UCSD-AML1 (cell line): ENCODE measurements at regions not wholly inside any gene's neighbourhood (a gene's known extent, or its start where the extent isn't known, plus 50 kb on each side); places are given as distances from the start of the nearest gene placed in this dataset.
A peak's percentile ranks its signal among the peaks of the same experiment; 100 is the strongest.

ENCODE experiments used
- DNase-seq: peaks from one replicate; lab custom pipeline; 2025; ENCODE audit not compliant: unreplicated experiment; lab: John Stamatoyannopoulos, UW

DNA sequence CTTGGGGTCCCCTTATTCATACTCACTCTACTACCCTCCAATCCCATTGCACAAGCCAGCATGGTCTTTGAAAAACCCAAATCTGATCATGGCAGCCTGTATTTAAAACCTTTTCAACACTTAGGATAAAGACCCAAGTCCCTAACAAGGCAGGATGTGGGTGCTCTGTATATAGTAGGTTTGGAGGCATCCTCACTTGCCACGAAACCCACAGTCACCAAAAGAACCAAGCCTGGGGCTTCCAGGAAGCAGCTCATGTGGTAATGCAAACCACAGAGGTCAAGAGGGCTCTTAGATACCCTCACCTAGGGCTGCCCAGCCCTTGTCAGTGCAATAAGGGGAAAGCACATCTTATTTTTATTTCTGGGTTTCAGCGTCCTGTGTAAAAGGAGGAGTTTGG is 218.6 kb upstream of the ASIC2 start:
- no peak for DNase-seq

DNA sequence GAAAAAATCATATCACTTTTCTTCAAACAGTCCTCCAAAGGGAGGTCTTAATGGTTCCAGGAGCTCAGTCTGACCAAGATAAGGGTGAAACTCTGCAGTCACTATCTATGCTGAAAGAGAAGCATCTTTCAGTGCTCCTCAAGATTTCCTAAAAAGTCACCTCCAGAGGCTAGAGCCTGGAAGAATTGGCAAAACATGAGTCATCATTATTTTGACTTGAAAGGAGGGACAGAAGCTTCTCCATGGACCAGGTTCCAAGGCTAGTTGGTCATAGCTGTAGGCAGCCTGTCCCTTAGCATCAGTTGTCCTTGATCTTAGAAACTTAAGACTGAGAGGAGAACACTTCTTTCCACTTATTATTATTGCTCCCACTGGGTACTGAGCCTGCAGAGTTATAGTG is 219.0 kb upstream of the ASIC2 start:
- DNase-seq = no peak

GRCh38 chr17:33513769-33514168 is 220.7 kb upstream of the ASIC2 start:
- DNase-seq = no peak

DNA sequence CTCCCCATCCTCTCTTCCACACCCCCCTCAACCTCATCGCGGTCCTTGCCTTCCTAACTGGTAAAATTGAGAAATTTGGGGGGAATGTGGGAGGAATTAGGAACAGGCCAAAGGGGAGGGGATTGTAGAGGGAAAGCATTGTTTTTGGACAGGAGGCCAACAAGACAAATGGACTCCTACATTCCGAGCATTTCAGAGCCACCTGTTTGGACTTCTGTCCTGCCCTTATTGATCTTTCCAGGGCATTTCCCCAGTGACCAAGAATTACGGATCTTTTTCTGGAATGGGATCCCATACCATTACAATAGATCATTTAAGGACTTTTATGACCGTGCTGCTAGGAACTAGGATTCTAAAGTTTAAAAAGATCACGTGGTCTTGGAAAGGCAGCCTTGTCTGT is 221.3 kb upstream of the ASIC2 start:
- no peak for DNase-seq

DNA sequence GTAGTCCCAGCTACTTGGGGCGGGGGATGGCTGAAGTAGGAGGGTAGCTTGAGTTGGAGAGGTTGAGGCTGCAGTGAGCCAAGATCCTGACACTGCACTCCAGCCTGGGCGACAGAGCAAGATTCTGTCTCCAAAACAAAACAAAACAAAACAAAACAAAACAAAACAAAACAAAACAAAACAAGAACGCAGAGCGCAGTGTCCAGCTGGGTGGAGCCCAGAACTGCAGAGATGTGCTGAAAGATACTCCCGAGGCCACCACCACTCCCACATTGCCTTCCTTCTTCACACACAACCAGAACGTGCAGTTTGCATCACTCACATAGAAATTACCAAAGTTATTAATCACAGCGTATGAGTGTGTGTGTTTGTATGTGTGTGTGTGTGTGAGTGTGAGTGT is 222.9 kb upstream of the ASIC2 start:
- no peak for DNase-seq

GRCh38 chr17:33516645-33517044 is 223.6 kb upstream of the ASIC2 start:
- DNase-seq = no peak

GRCh38 chr17:33517746-33518145 is 224.7 kb upstream of the ASIC2 start:
- DNase-seq = no peak

- no peak for DNase-seq
Observed at GRCh38 chr17:33519692-33520091, 226.6 kb upstream of the ASIC2 start.

GRCh38 chr17:33520426-33521330 is 227.6 kb upstream of the ASIC2 start:
- DNase-seq = peak; percentile 44

GRCh38 chr17:33521784-33522183 is 228.7 kb upstream of the ASIC2 start:
- no peak for DNase-seq

DNA sequence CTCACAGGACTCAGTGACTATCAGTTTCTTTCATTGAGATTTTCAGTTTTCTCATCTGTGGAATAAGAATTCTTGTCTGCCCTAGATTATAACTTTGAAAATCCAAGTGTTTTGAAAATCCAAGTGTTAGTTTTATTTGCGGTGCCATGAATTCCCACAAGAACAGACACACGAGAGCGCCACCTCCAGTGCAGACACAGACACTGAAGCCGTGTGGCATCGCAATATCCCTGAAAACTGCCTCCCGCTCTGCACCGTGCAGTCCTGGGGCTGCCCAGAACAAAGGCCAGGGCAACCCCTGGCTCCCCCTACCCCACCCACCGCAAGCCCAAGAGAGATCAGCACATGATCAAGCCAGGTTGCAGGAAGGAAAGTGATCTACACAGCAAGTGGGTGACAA is 229.5 kb upstream of the ASIC2 start:
- no peak for DNase-seq

DNA sequence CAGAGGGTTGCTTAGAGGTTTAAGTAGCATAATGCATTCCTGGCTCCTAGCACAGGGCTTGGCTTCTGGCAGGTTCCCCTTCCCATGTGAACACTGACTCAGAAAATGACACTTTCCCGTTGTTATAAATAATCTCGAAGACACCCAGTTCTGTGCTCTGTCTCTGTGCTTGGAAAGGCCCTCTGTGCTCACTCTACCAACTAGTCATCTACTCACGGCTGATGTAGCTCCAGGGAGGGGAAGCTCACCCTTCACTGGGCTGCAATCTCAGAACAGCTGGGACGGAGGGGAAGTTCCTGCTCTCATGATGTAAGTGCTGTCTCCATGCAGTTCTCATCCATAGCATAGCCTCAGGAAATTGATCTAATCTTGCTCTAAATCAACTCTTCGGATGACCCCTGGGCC is 230.5 kb upstream of the ASIC2 start:
- no peak for DNase-seq

DNA sequence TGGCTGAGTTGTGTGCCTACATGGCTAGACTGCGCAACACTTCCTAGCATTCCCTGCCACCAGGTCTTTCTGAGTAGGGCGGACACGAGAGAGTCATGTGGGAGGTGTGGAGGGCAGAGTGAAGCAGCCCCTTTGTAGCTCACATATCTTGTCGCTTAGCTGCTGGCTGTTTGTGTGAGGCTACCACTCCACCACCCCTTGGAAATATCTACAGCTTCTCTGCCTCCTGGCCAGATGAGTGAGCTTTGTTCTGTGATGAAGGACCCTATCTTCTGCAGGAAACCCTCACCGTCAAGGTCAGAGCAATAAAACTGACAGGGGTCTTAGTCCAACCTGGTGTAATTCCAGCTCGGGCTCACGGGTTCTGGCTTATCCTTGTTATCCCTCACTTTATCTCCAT is 232.1 kb upstream of the ASIC2 start:
- no peak for DNase-seq

- no peak for DNase-seq
Observed at GRCh38 chr17:33526717-33527116, 233.6 kb upstream of the ASIC2 start.

- no peak for DNase-seq
Observed at GRCh38 chr17:33527290-33527689, 234.2 kb upstream of the ASIC2 start.

GRCh38 chr17:33528846-33529245 is 235.8 kb upstream of the ASIC2 start:
- no peak for DNase-seq

- no peak for DNase-seq
Observed at GRCh38 chr17:33529816-33530215, 236.7 kb upstream of the ASIC2 start.

DNA sequence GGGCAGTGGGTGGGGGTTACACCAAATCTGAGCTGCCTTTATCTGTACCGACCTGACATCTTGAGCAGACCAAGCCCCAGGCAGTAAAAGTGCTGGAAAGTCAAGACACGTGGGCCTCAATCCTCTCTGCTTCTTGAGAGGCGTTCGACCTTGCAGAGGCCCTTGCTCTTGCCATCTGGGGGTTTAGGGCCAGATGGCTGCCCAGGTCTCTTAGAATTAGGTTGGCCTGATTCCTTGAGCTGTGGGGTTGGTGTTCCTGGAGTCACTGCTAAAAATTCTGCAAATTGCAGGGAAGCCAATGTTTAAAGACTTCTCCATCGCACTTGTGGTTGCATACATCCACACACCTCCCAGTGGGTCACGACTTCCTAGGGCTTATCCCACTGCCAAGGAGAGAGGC is 238.2 kb upstream of the ASIC2 start:
- DNase-seq = no peak

GRCh38 chr17:33534087-33534486 is 241.0 kb upstream of the ASIC2 start:
- no peak for DNase-seq

DNA sequence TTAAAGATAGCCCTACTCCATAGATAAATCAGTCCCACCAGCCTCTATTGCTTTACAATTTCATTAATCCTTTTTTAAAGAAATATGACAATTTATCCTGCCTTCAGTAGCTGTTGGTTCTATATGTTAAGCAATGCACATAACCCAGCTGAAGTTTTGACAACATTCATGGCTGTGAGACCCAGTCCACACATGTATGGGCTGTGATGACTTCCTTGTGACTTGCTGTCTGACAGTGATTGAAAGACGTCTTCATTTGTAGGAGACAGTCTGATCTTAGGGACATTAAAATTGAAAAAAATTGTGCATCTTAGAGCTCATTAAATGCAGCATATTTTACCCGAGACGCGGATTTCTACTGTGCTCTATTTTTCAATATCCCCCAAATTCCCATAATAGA is 252.0 kb upstream of the ASIC2 start:
- DNase-seq = no peak

DNA sequence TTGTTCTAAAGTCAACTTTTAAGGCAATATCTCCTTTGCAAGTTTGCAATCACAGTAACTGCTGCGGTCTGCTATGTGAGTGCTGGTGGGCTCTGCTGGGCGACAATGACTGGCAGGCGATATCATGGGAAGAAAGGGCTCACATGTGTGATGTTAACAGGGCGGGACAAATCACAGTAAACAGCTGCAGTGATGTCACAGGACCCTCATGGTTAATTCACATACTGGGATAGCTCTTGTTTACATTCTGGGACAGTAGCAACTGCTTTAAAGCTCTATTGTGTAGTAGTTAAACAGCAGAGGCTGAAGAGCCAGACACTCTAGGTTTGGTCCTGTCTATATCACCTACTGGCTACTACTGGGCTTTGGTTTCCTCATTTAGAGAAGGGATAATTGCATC is 257.2 kb upstream of the ASIC2 start:
- no peak for DNase-seq

GRCh38 chr17:33551075-33551474 is 258.0 kb upstream of the ASIC2 start:
- no peak for DNase-seq

GRCh38 chr17:33551911-33552310 is 258.8 kb upstream of the ASIC2 start:
- DNase-seq = no peak
